H9 (cell line): ENCODE measurements at regions not wholly inside any gene's neighbourhood (a gene's known extent, or its start where the extent isn't known, plus 50 kb on each side); places are given as distances from the start of the nearest gene placed in this dataset.

Source experiments
- DNase-seq: peaks from one replicate; pipeline ENCODE4 v3.0.0-alpha.2; 2017
- H2AFZ ChIP-seq: one replicate; pipeline ENCODE4 v1.6.1; 2013; ENCODE audit warnings: mild to moderate bottlenecking, low read length, control low read depth, moderate library complexity
- H2AK5ac ChIP-seq: 2 replicates; pipeline ENCODE4 v1.6.1; 2013; ENCODE audit warnings: low read length, control low read depth, mixed read lengths; ENCODE audit not compliant: insufficient read length
- H2BK120ac ChIP-seq: one replicate; pipeline ENCODE4 v1.6.1; 2013; ENCODE audit warnings: low read depth, mild to moderate bottlenecking, low read length, control low read depth, inconsistent platforms; ENCODE audit not compliant: poor library complexity, severe bottlenecking
- H2BK12ac ChIP-seq: 2 replicates; pipeline ENCODE4 v1.6.1; 2013; ENCODE audit warnings: low read length, control low read depth, mixed read lengths, low read depth; ENCODE audit not compliant: insufficient read length
- H2BK15ac ChIP-seq: 2 replicates; pipeline ENCODE4 v1.6.1; 2013; ENCODE audit warnings: low read depth, low read length, control low read depth
- H2BK20ac ChIP-seq: one replicate; pipeline ENCODE4 v1.6.1; 2013; ENCODE audit warnings: low read depth, mild to moderate bottlenecking, low read length, control low read depth, inconsistent platforms; ENCODE audit not compliant: poor library complexity, severe bottlenecking
- H2BK5ac ChIP-seq: 2 replicates; pipeline ENCODE4 v1.6.1; 2013; ENCODE audit warnings: low read length, control low read depth, mixed read lengths; ENCODE audit not compliant: insufficient read length
- H3K14ac ChIP-seq: 2 replicates; pipeline ENCODE4 v1.6.1; 2013; ENCODE audit warnings: low read length, control low read depth; ENCODE audit not compliant: insufficient read depth
- H3K18ac ChIP-seq: 2 replicates; pipeline ENCODE4 v1.6.1; 2013; ENCODE audit warnings: low read depth, mild to moderate bottlenecking, mixed read lengths, low read length, control low read depth; ENCODE audit not compliant: insufficient read length
- H3K23ac ChIP-seq: 2 replicates; pipeline ENCODE4 v1.6.1; 2013; ENCODE audit warnings: low read length, control low read depth, mixed read lengths, low read depth; ENCODE audit not compliant: insufficient read length
- H3K23me2 ChIP-seq: 2 replicates; pipeline ENCODE4 v1.6.1; 2013; ENCODE audit warnings: low read depth, mild to moderate bottlenecking, mixed read lengths, low read length, control low read depth; ENCODE audit not compliant: insufficient read length, poor library complexity, severe bottlenecking
- H3K27ac ChIP-seq: 2 replicates; pipeline ENCODE4 v1.5.1; 2013; ENCODE audit warnings: low read length, control low read depth, mixed read lengths, low read depth; ENCODE audit not compliant: insufficient read length
- H3K27me3 ChIP-seq: 2 replicates; pipeline ENCODE4 v1.6.1; 2013; ENCODE audit warnings: low read length, control low read depth, inconsistent platforms; ENCODE audit not compliant: insufficient read depth
- H3K4ac ChIP-seq: 2 replicates; pipeline ENCODE4 v1.6.1; 2013; ENCODE audit warnings: low read depth, mild to moderate bottlenecking, control low read depth, inconsistent platforms, low read length, moderate library complexity
- H3K4me1 ChIP-seq: 2 replicates; pipeline ENCODE4 v1.6.1; 2013; ENCODE audit warnings: low read length, control low read depth, inconsistent platforms; ENCODE audit not compliant: insufficient read depth
- H3K4me2 ChIP-seq: 2 replicates; pipeline ENCODE4 v1.6.1; 2013; ENCODE audit warnings: low read length, control low read depth, mixed read lengths; ENCODE audit not compliant: insufficient read length, insufficient read depth
- H3K56ac ChIP-seq: 2 replicates; pipeline ENCODE4 v1.6.1; 2013; ENCODE audit warnings: low read depth, mild to moderate bottlenecking, mixed read lengths, low read length, control low read depth; ENCODE audit not compliant: insufficient read length
- H3K79me1 ChIP-seq: 2 replicates; pipeline ENCODE4 v1.6.1; 2013; ENCODE audit warnings: low read depth, mild to moderate bottlenecking, moderate library complexity, low read length, control low read depth, inconsistent platforms; ENCODE audit not compliant: insufficient read depth, poor library complexity, severe bottlenecking
- H3K79me2 ChIP-seq: 2 replicates; pipeline ENCODE4 v1.6.1; 2013; ENCODE audit warnings: low read length, control low read depth, inconsistent platforms; ENCODE audit not compliant: insufficient read depth
- H3K9ac ChIP-seq: 2 replicates; pipeline ENCODE4 v1.6.1; 2013; ENCODE audit warnings: low read length, control low read depth, mixed read lengths; ENCODE audit not compliant: insufficient read length; ENCODE audit errors: extremely low read depth
- H3K9me3 ChIP-seq: one replicate; pipeline ENCODE4 v1.6.1; 2013; ENCODE audit warnings: low read depth, low read length, inconsistent platforms; ENCODE audit not compliant: control insufficient read depth
- H3T11ph ChIP-seq: one replicate; pipeline ENCODE4 v1.6.1; 2013; ENCODE audit warnings: mild to moderate bottlenecking, low read length, control low read depth, inconsistent platforms
- H4K20me1 ChIP-seq: one replicate; pipeline ENCODE4 v1.6.1; 2013; ENCODE audit not compliant: control insufficient read depth, insufficient read length, insufficient read depth
- H4K5ac ChIP-seq: 2 replicates; pipeline ENCODE4 v1.6.1; 2013; ENCODE audit warnings: low read depth, mild to moderate bottlenecking, mixed read lengths, low read length, control low read depth; ENCODE audit not compliant: insufficient read length
- H4K8ac ChIP-seq: replicated peaks from 2 replicates; pipeline ENCODE4 v1.6.1; 2013; ENCODE audit warnings: low read length, control low read depth, mixed read lengths, low read depth; ENCODE audit not compliant: insufficient read length
- H4K91ac ChIP-seq: 2 replicates; pipeline ENCODE4 v1.6.1; 2013; ENCODE audit warnings: low read depth, mild to moderate bottlenecking, moderate library complexity, mixed read lengths, low read length, control low read depth; ENCODE audit not compliant: insufficient read length
- H3K27ac Mint-ChIP-seq, 3 experiments: 2 replicates in 2 of 3; 3 replicates in 1 of 3; pipeline ENCODE4 v1.8.0; 2020 to 2021; ENCODE audit warnings: mixed read lengths in 3 of 3, mild to moderate bottlenecking in 1 of 3, moderate library complexity in 1 of 3
- H3K27me3 Mint-ChIP-seq: 2 replicates; pipeline ENCODE4 v1.8.0; 2021; ENCODE audit warnings: low read depth, mild to moderate bottlenecking, moderate library complexity, mixed read lengths
- H3K36me3 Mint-ChIP-seq, 3 experiments: 2 replicates in 2 of 3; 3 replicates in 1 of 3; pipeline ENCODE4 v1.8.0; 2020 to 2021; ENCODE audit warnings: low read depth in 3 of 3, mixed read lengths in 3 of 3; ENCODE audit not compliant: insufficient read depth in 1 of 3
- H3K4me1 Mint-ChIP-seq, 2 experiments: 2 replicates each; pipeline ENCODE4 v1.8.0; 2020; ENCODE audit warnings: mixed read lengths in 2 of 2
- H3K4me3 Mint-ChIP-seq, 2 experiments: 2 replicates in 1 of 2; 3 replicates in 1 of 2; pipeline ENCODE4 v1.8.0; 2020 to 2021; ENCODE audit warnings: mild to moderate bottlenecking in 2 of 2, mixed read lengths in 2 of 2, moderate library complexity in 1 of 2
- H3K9me3 Mint-ChIP-seq, 2 experiments: 2 replicates in 1 of 2; 3 replicates in 1 of 2; pipeline ENCODE4 v1.8.0; 2020; ENCODE audit warnings: mild to moderate bottlenecking in 2 of 2, mixed read lengths in 2 of 2, moderate library complexity in 1 of 2
- CTCF ChIP-seq: fragments of 200-600 bp; sonication (generic); conservative IDR thresholded peaks from 3 replicates; pipeline ENCODE4 v1.8.0; 2021; ENCODE audit warnings: antibody characterized with exemption, mild to moderate bottlenecking
- WGBS: extraction: QIAGEN DNeasy Blood & Tissue Kit; methylation state at CpG from one replicate; pipeline ENCODE4 v1.1.7; 2013; ENCODE audit warnings: missing lambda C conversion rate, low lambda C conversion rate, mixed read lengths; ENCODE audit not compliant: insufficient read length; ENCODE audit errors: extremely low coverage; 5-methylcytosine and 5-hydroxymethylcytosine counted together

GRCh38 chr12:111038077-111038476, 117.7 kb upstream of the MYL2 start:
- Histone ChIP-seq H2BK15ac (no peak overlapping the region), H2AFZ (no peak overlapping the region), H3K4ac (no peak overlapping the region), H2AK5ac (no peak overlapping the region), H3K23ac (no peak overlapping the region), H3K9me3 (no peaks in the 10 kb centered on the region), H4K20me1 (no peaks in the 10 kb centered on the region), H2BK120ac (no peak overlapping the region), H3K79me2 (no peaks in the 10 kb centered on the region; the same call in 1 of the 2 replicates), H3K56ac (no peak overlapping the region), H3K9ac (no peak overlapping the region), H2BK5ac (no peak overlapping the region), H3T11ph (no peak overlapping the region), H2BK20ac (no peak overlapping the region), H4K5ac (no peak overlapping the region), H3K23me2 (peaks cover 22% of the 10 kb centered on the region), H2BK12ac (no peak overlapping the region), H3K27ac (no peak overlapping the region), H3K4me1 (no peaks in the 10 kb centered on the region; the same call in 1 of the 2 replicates), H3K4me2 (no peak overlapping the region), H3K79me1 (no peaks in the 10 kb centered on the region), H4K8ac (no peak overlapping the region), H3K14ac (no peak overlapping the region), H3K27me3 (peaks cover 11% of the 10 kb centered on the region; the same call in 1 of the 2 replicates), H3K18ac (no peak overlapping the region), H4K91ac (no peak overlapping the region)
- H3K4me3 Mint-ChIP-seq = no peak overlapping the region
- peaks cover 0 to 6% (median 3%) of the 10 kb centered on the region in 3 experiments; a peak in 3 of 7 replicates for H3K36me3 Mint-ChIP-seq
- no peak overlapping the region for H3K27ac Mint-ChIP-seq
- DNase-seq = no peak
- H3K27me3 Mint-ChIP-seq = peaks cover 31% of the 10 kb centered on the region
- peaks cover 21 to 38% of the 10 kb centered on the region in 2 experiments for H3K4me1 Mint-ChIP-seq
- TF ChIP-seq CTCF = no peak
- WGBS = no CpG with 5 or more reads among the region's 6 CpGs
- H3K9me3 Mint-ChIP-seq = no peaks in the 10 kb centered on the region
